ENCODE measurements at regions not wholly inside any gene's neighbourhood (a gene's known extent, or its start where the extent isn't known, plus 50 kb on each side); places are given as distances from the start of the nearest gene placed in this dataset.

GRCh38 chr11:122269824-122270223, 153.8 kb upstream of the BLID start:
- no peak for DNase-seq

DNA sequence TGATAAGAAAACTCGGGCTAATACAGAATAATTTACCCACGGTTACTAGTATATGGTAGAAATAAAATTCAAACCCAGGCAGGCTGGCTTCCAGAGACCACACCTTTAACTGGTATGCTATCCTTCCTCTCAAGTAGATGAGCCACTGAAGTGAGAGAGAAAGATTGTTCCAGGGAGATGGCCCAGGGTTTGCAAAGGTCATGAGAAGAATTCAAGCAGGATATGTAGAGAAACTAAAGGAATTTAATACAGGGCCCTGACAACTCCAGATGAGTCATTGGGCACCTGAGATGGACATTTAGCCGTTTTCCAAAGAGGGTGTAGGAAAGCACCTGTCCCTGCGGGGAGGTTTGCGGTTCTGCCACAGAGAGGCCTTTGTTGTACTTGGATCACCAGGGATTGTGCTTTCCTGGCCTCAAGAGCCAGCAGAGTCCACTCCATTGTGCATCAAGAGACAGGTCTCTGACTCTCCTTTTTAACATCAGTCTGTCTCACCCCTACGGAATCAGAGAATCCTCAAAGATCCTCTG, 152.7 kb upstream of the BLID start:
- no peak for DNase-seq

DNA sequence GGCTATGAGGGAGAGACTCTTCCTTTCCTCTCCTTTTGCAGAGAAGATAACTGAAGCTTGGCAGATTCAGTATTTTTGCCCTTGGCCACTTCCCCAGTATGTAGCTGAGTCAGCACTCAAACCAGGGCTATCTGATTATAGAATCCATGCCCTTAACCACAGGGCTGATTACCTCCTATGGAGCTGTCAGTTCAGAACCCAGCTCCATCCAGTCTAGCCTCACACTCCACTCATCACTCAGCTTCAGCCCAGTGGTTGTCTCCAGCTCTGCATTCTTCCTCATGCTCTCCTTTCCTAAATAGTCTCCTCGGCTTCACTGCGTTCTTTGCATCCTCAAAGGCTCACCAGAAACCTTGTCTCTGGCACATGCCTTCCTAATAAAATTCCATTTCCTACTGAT, 151.6 kb upstream of the BLID start:
- no peak for DNase-seq

- no peak for DNase-seq
Observed at GRCh38 chr11:122265981-122266380, 150.0 kb upstream of the BLID start.

DNA sequence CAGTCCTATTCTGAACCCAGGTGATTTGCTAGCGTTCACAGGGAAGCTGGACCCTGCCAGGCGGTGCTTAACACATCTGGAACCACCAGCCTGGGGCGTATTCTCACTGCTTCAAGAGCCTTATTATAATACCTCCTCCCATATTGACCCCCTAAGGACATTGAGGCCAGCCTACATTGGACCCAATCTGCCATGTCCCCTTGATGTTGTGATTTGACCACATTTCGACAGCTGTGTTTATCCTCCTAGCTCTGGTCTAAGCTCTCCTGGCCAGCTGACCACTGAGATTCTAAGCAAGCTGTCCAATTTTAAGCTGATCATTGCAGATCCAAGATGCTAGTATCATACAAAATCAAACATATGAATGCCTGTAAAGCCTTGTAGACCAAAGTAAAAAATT, 148.1 kb upstream of the BLID start:
- no peak for DNase-seq

GRCh38 chr11:122261546-122261945, 145.5 kb upstream of the BLID start:
- no peak for DNase-seq

GRCh38 chr11:122259195-122259821, 143.3 kb upstream of the BLID start:
- no peak for DNase-seq

GRCh38 chr11:122258446-122259194, 142.6 kb upstream of the BLID start:
- DNase-seq: no peak

DNA sequence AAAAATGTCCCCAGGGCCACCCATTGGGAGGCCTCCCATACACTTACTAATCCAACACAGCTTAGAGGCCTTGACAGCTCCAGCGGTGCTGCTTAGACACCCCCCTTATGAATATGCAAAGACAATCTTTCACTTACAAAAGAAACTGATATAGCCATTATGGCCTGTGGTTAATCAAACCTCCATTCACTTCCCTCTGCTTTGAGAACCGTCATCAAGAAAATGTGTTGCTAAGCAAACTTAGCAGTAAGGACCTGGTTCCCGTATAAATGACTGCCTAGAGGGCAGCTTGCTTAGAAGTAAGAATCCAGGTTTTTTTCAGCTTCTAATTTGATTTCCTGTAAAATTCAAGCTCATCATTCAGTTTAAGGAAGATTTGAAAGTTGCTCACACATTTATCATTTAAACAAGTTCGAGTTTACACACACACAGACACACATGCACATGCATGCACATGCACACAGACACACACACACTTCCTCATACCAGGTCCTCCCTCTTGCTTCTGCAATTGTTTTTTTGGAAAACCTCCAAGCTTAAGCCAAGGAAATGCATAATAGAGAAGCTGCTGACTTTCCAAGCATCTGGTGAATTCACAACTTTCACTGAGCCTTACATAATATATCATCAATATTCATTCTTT, 137.7 kb upstream of the BLID start:
- DNase-seq: no peak

DNA sequence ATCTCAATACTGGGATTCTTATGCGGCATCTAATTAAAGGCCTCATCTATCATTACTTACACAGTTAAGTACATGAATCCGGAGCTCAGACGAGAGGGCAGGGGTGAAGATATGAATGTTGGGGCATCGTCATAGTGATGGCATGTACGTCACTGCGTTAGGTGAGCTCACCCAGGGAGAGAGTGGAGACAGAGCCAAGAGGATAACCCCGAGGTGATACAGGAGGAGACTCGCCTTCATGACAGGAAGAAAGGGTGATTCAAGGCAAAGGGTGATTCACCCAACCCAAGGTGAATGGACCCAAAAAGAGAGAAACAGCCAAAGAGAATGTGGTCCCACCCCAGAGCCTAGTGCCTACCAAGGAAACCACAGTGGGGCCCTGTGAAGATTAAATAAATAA, 132.9 kb upstream of the BLID start:
- no peak for DNase-seq

DNA sequence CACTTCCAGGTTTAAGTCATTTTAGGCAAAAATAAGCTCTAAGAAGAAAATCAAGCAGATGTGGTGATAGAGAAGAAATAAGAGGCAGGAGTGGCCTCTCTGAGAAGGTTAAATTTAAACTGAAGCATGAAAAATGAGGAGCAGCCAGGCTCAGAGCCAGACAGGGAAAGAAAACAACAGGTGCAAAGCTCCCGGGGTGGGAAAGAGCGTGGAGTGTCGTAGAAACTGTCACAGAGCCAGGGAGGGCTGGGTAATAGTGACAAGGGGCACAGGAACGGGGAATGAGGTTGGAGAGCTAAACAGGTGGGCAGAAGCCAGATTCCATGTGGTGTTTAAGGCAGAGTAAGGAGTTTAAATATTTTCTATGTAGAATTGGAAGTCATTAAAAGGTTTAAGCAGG, 132.1 kb upstream of the BLID start:
- DNase-seq: no peak

GRCh38 chr11:122246874-122247273, 130.9 kb upstream of the BLID start:
- no peak for DNase-seq

GRCh38 chr11:122242731-122243130, 126.7 kb upstream of the BLID start:
- no peak for DNase-seq

- DNase-seq: no peak
Observed at GRCh38 chr11:122241566-122241965, 125.6 kb upstream of the BLID start.

DNA sequence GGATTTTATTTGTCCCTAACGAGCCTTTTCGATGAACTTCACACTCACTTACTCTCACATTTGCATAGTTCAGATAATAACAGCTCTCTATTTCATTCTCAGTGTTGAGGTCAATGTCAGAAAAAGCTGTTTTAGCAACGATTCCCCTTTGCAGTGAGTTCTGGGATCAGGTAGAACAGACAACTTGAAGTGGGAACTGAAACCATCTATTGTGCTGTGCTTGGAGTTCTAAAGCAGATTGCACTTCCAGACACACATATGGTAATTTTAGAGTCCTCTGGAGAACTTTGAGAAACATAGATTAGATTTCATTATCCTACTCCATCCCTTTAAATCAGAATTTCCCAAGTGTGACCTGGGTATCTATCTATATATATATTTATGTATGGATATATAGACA, 124.6 kb upstream of the BLID start:
- DNase-seq: no peak

GRCh38 chr11:122235615-122236014, 119.6 kb upstream of the BLID start:
- peak; percentile 30 for DNase-seq

DNA sequence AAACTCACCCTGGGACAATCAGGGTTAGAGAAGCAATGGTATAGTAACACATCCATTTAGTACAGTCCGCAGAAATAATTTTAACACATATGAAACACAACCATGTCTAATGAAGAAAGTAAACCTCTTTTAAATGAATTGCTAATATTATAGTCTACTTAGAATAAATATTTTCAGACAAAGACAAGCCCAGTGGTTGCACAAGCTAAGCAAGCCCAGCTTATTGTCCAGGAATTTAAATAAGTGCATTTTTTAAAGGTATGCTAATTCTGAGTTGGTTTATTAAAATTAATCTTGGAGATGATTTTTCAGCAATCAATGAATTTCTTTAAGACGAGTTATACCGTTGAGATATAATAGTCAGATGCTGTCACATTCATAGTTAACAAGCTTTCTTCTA, 118.8 kb upstream of the BLID start:
- DNase-seq: no peak

- no peak for DNase-seq
Observed at GRCh38 chr11:122234257-122234656, 118.2 kb upstream of the BLID start.

GRCh38 chr11:122232985-122233384, 117.0 kb upstream of the BLID start:
- DNase-seq: no peak

DNA sequence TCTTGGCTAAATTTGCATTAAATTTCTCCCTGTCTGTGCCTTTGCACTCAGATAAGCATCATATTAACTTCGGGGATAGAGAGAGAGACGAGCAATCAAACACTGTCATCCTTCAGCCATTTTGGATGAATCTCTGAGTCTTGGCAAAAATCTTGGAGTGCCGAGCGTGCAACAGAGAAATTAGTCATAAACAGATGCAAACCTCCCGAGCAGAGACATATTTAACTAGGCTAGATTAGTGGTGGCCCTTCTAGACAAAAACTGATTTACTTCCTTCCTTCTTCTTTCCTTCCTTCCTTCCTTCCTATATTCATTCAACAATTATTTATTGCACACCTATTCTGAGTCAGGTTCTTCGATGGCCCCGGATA, 114.4 kb upstream of the BLID start:
- DNase-seq: no peak

DNA sequence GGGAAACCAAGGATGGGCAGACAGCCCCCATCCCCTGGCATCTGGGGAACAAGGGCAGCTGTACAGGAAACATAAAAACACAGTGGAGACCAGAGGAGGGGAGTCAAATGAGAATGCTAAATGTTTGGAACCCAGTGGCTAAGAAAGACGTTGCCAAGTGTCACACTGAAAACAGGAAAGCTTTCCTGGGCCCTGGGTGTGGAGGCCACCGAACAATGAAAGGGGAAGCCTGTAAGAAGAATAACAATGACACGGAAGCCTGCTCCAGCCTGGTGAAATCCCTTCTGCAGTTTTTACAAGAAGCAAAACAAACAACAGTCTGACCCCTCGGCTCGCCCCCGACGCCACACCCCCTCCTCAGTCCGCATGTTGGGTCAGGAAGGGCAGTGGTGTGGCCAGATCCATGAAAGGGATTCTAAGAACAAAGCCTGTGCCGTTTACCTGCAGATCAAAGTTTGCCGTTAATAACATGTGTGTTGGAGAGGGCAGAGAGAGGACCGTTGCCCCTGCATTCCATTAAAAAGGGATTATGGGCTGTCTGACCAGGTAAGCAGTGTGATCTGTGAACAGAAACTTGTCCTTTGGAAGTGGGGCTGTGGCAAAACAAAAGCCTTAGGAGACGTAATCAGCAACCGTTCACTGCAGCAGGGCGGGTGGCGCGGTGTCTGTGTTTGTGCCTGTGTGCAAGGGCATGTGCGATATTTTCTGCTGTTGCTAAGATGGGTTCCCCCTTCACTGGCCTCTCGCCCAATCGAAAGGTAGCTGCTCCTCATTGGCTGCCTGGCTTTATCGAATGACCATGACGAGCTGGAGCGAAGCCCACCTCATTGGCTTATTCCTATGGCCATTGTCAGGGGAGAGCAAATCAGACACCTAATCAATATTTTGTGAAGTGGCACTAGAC, 113.7 kb upstream of the BLID start:
- no peak for DNase-seq

- no peak for DNase-seq
Observed at GRCh38 chr11:122229078-122229477, 113.1 kb upstream of the BLID start.

DNA sequence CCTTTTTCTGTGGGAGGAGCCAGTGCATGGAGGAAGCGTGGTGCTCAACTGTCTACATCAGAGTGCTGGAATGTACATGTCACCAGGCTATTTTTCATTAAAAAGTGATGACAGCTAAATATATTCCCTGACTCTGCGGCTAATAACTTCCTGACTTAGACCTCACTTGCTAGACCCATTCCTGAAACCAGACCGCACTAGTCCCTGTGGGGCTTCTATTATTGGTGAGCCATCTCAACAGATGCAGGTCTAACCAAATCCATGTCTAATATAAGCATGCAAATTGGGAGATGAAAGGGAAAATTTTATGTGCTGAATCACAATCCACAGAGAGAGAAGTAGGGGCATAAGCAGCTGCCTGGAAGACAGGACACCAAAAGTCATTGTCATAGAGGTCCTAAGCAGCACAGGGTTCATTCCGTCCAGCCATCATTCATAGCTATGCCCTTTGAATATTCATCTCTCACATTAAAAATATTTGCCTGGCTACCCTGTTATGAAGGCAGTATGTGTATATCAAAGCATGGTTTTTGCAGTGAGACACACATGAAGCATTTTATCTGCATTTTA, 110.9 kb upstream of the BLID start:
- DNase-seq: no peak
